ENCODE measurements at regions not wholly inside any gene's neighbourhood (a gene's known extent, or its start where the extent isn't known, plus 50 kb on each side); places are given as distances from the start of the nearest gene placed in this dataset.
"Not testable (repeated sequence)": the region's sequence is repeated elsewhere in the genome, so short reads cannot be mapped to it uniquely, and the experiment has no call there.

DNA sequence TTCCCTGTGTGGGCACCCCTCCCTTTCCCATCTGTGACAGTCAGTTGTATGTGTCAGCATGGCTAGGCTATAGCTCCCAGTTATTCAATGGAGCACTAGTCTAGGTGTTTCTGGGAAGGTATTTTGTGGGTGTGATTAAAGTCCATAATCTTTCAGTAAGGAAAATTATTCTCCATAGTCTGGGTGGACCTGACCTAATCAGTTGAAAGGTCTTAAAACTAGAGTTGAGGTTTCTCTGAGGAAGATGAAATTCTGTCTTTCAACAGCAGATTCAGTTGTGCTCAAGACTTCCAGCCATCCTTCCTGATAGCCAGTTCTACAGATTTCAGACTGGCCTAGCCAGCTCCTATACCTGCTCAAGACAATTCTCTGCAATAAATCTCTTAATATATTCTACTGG is 284.6 kb upstream of the PROK2 start:
- Histone ChIP-seq H3K27me3 (ENCODE audit: control insufficient read depth, insufficient read depth, low read length) (no peaks in the 10 kb centered on the region), H3K9ac (ENCODE audit: low read depth, low read length) (no peak overlapping the region), H3K9me3 (ENCODE audit: control insufficient read depth, insufficient read depth, low read length) (no peaks in the 10 kb centered on the region), H3K36me3 (ENCODE audit: control insufficient read depth, insufficient read depth, low read length) (no peaks in the 10 kb centered on the region), H3K4me1 (ENCODE audit: control insufficient read depth, insufficient read depth, low read length) (no peaks in the 10 kb centered on the region), H3K4me3 (ENCODE audit: low read depth, low read length) (no peak overlapping the region)

DNA sequence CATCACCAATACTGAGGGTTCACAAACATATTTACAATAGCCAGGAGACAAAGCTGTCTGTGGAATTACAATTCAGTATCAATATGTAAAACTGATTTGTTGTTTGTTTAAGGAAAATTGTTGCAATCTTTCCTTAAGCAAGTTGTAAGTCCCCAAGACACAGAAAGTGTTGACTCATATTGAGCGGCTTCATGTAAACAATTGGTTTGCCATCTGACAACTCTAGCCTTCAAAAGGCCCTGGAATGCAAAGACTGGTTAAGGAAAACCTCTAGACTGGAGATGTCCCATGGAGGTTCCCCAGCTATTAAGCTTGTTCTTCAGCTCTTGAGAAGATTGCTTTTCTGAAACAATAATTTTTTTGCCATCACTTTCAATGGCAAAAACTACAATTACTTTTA is 283.7 kb upstream of the PROK2 start:
- H3K27me3 ChIP-seq (ENCODE audit: control insufficient read depth, insufficient read depth, low read length) = no peaks in the 10 kb centered on the region
- no peak overlapping the region for H3K9ac ChIP-seq (ENCODE audit: low read depth, low read length)
- H3K36me3 ChIP-seq (ENCODE audit: control insufficient read depth, insufficient read depth, low read length) = no peaks in the 10 kb centered on the region
- H3K4me3 ChIP-seq (ENCODE audit: low read depth, low read length) = no peak overlapping the region
- H3K9me3 ChIP-seq (ENCODE audit: control insufficient read depth, insufficient read depth, low read length) = no peaks in the 10 kb centered on the region
- H3K4me1 ChIP-seq (ENCODE audit: control insufficient read depth, insufficient read depth, low read length) = no peaks in the 10 kb centered on the region

GRCh38 chr3:72067721-72068120 is 282.8 kb upstream of the PROK2 start:
- no peaks in the 10 kb centered on the region for H3K27me3 ChIP-seq (ENCODE audit: control insufficient read depth, insufficient read depth, low read length)
- no peak overlapping the region for H3K9ac ChIP-seq (ENCODE audit: low read depth, low read length)
- H3K4me3 ChIP-seq (ENCODE audit: low read depth, low read length) = no peak overlapping the region
- no peaks in the 10 kb centered on the region for H3K36me3 ChIP-seq (ENCODE audit: control insufficient read depth, insufficient read depth, low read length)
- H3K4me1 ChIP-seq (ENCODE audit: control insufficient read depth, insufficient read depth, low read length) = no peaks in the 10 kb centered on the region
- H3K9me3 ChIP-seq (ENCODE audit: control insufficient read depth, insufficient read depth, low read length) = no peaks in the 10 kb centered on the region

GRCh38 chr3:72065872-72066641 is 281.1 kb upstream of the PROK2 start:
- Histone ChIP-seq H3K4me1 (ENCODE audit: control insufficient read depth, insufficient read depth, low read length) (no peaks in the 10 kb centered on the region), H3K36me3 (ENCODE audit: control insufficient read depth, insufficient read depth, low read length) (no peaks in the 10 kb centered on the region), H3K9ac (ENCODE audit: low read depth, low read length) (no peak overlapping the region), H3K9me3 (ENCODE audit: control insufficient read depth, insufficient read depth, low read length) (no peaks in the 10 kb centered on the region), H3K4me3 (ENCODE audit: low read depth, low read length) (no peak overlapping the region), H3K27me3 (ENCODE audit: control insufficient read depth, insufficient read depth, low read length) (no peaks in the 10 kb centered on the region)

DNA sequence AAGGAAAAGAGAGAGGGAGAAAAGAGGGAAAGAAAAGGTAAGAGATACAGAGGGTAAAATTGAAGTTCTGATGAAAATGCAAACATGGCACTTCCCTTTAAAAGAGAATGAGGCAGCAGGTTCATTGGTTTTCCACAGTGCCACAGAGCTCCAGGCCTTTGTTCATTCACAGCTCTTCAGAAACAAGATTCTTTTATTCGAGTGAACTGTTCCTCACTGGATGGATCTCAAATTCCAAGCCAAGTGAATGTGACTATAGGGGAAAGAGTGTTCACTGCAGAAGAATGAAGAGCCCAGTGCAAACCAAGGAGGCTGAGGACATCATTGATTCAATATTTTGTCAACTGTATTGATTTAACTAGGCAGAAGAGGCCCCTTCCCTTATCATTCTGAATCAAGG is 280.3 kb upstream of the PROK2 start:
- no peaks in the 10 kb centered on the region for H3K4me1 ChIP-seq (ENCODE audit: control insufficient read depth, insufficient read depth, low read length)
- no peaks in the 10 kb centered on the region for H3K9me3 ChIP-seq (ENCODE audit: control insufficient read depth, insufficient read depth, low read length)
- H3K36me3 ChIP-seq (ENCODE audit: control insufficient read depth, insufficient read depth, low read length) = no peaks in the 10 kb centered on the region
- H3K4me3 ChIP-seq (ENCODE audit: low read depth, low read length) = no peak overlapping the region
- H3K9ac ChIP-seq (ENCODE audit: low read depth, low read length) = no peak overlapping the region
- no peaks in the 10 kb centered on the region for H3K27me3 ChIP-seq (ENCODE audit: control insufficient read depth, insufficient read depth, low read length)

DNA sequence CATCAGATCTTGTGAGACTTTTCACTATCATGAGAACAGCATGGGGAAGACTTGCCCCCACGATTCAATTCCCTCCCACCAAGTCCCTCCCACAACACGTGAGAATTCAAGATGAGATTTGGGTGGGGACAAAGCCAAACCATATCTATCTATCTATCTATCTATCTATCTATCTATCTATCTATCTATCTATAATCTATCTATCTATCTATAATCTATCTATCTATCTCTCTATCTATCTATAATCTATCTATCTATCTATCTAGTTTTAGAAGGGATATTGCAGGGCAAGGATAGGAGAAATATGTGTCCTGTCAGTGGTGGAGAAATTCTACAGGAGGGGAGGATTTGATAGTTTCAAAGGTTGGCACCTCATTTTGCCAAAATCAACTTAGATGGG is 279.8 kb upstream of the PROK2 start:
- H3K9me3 ChIP-seq (ENCODE audit: control insufficient read depth, insufficient read depth, low read length); H3K9ac ChIP-seq (ENCODE audit: low read depth, low read length); H3K36me3 ChIP-seq (ENCODE audit: control insufficient read depth, insufficient read depth, low read length); H3K4me1 ChIP-seq (ENCODE audit: control insufficient read depth, insufficient read depth, low read length); H3K4me3 ChIP-seq (ENCODE audit: low read depth, low read length); H3K27me3 ChIP-seq (ENCODE audit: control insufficient read depth, insufficient read depth, low read length): not testable (repeated sequence)

DNA sequence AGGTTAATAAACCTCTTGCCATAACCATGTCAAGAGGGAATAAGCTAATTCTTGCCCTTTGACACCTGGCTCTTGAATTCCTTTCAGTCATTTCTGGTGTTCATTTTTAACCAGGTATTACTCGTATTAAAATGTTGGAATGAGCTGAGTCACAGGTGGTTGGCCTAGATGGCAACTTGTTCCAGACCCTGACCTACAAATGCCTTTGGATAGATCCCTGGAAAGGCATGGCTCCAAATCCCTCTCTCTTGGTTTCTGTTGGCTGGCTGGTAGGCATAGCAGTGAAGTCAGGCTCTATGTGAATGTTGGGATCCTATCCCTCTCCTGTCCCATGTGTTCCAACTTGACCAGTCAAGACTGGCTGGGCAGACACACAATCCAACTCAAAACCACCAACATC is 277.1 kb upstream of the PROK2 start:
- Histone ChIP-seq H3K4me1 (ENCODE audit: control insufficient read depth, insufficient read depth, low read length) (no peaks in the 10 kb centered on the region), H3K4me3 (ENCODE audit: low read depth, low read length) (no peak overlapping the region), H3K36me3 (ENCODE audit: control insufficient read depth, insufficient read depth, low read length) (no peaks in the 10 kb centered on the region), H3K27me3 (ENCODE audit: control insufficient read depth, insufficient read depth, low read length) (no peaks in the 10 kb centered on the region), H3K9ac (ENCODE audit: low read depth, low read length) (no peak overlapping the region), H3K9me3 (ENCODE audit: control insufficient read depth, insufficient read depth, low read length) (no peaks in the 10 kb centered on the region)

- Histone ChIP-seq H3K9ac (ENCODE audit: low read depth, low read length) (no peak overlapping the region), H3K4me1 (ENCODE audit: control insufficient read depth, insufficient read depth, low read length) (no peaks in the 10 kb centered on the region), H3K36me3 (ENCODE audit: control insufficient read depth, insufficient read depth, low read length) (no peaks in the 10 kb centered on the region), H3K4me3 (ENCODE audit: low read depth, low read length) (no peak overlapping the region), H3K27me3 (ENCODE audit: control insufficient read depth, insufficient read depth, low read length) (no peaks in the 10 kb centered on the region), H3K9me3 (ENCODE audit: control insufficient read depth, insufficient read depth, low read length) (no peaks in the 10 kb centered on the region)
Measured at GRCh38 chr3:72060447-72061034, 275.6 kb upstream of the PROK2 start.

GRCh38 chr3:72058493-72059081 is 273.6 kb upstream of the PROK2 start:
- Histone ChIP-seq H3K27me3 (ENCODE audit: control insufficient read depth, insufficient read depth, low read length) (no peaks in the 10 kb centered on the region), H3K9me3 (ENCODE audit: control insufficient read depth, insufficient read depth, low read length) (no peaks in the 10 kb centered on the region)

DNA sequence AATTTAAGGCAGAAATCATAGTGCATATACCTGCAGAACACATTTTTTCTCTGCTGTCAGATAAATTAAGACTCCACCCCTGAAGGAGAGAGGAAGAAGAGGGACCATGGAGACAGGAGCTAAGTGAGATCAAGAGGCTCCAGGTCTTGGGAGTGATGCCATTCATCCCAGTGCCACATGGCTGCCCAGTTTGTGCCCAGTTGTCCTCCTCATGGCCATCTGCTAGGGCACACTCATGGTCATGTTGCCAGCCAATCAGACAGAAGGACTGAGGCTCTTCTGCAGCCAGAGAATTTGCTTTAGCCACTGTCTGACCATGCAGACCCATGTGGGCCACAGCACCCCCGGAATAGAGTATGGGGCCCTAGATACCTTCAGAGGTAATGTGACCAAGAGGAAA is 270.5 kb upstream of the PROK2 start:
- Histone ChIP-seq H3K4me1 (ENCODE audit: control insufficient read depth, insufficient read depth, low read length) (no peaks in the 10 kb centered on the region), H3K9ac (ENCODE audit: low read depth, low read length) (no peak overlapping the region), H3K9me3 (ENCODE audit: control insufficient read depth, insufficient read depth, low read length) (no peaks in the 10 kb centered on the region), H3K36me3 (ENCODE audit: control insufficient read depth, insufficient read depth, low read length) (no peaks in the 10 kb centered on the region), H3K27me3 (ENCODE audit: control insufficient read depth, insufficient read depth, low read length) (no peaks in the 10 kb centered on the region), H3K4me3 (ENCODE audit: low read depth, low read length) (no peak overlapping the region)

More at GRCh38 chr3:72058493-72059081, 273.6 kb upstream of the PROK2 start:
- no peak overlapping the region for H3K4me3 ChIP-seq (ENCODE audit: low read depth, low read length)
- no peaks in the 10 kb centered on the region for H3K36me3 ChIP-seq (ENCODE audit: control insufficient read depth, insufficient read depth, low read length)
- H3K4me1 ChIP-seq (ENCODE audit: control insufficient read depth, insufficient read depth, low read length) = no peaks in the 10 kb centered on the region
- H3K9ac ChIP-seq (ENCODE audit: low read depth, low read length) = no peak overlapping the region

- Histone ChIP-seq H3K9ac (ENCODE audit: low read depth, low read length) (no peak overlapping the region), H3K4me1 (ENCODE audit: control insufficient read depth, insufficient read depth, low read length) (no peaks in the 10 kb centered on the region), H3K9me3 (ENCODE audit: control insufficient read depth, insufficient read depth, low read length) (no peaks in the 10 kb centered on the region), H3K27me3 (ENCODE audit: control insufficient read depth, insufficient read depth, low read length) (no peaks in the 10 kb centered on the region), H3K36me3 (ENCODE audit: control insufficient read depth, insufficient read depth, low read length) (no peaks in the 10 kb centered on the region), H3K4me3 (ENCODE audit: low read depth, low read length) (no peak overlapping the region)
Measured at GRCh38 chr3:72054976-72055375, 270.0 kb upstream of the PROK2 start.

GRCh38 chr3:72052841-72053409 is 268.0 kb upstream of the PROK2 start:
- H3K9me3 ChIP-seq (ENCODE audit: control insufficient read depth, insufficient read depth, low read length) = no peaks in the 10 kb centered on the region
- H3K9ac ChIP-seq (ENCODE audit: low read depth, low read length) = no peak overlapping the region
- no peaks in the 10 kb centered on the region for H3K4me1 ChIP-seq (ENCODE audit: control insufficient read depth, insufficient read depth, low read length)
- H3K36me3 ChIP-seq (ENCODE audit: control insufficient read depth, insufficient read depth, low read length) = no peaks in the 10 kb centered on the region
- no peaks in the 10 kb centered on the region for H3K27me3 ChIP-seq (ENCODE audit: control insufficient read depth, insufficient read depth, low read length)
- no peak overlapping the region for H3K4me3 ChIP-seq (ENCODE audit: low read depth, low read length)
